HG03521 (cell line): ENCODE measurements at regions not wholly inside any gene's neighbourhood (a gene's known extent, or its start where the extent isn't known, plus 50 kb on each side); places are given as distances from the start of the nearest gene placed in this dataset.

Experiments
- ATAC-seq: cut with Tn5 transposase; IDR thresholded peaks from one replicate; pipeline ENCODE4 v1.9.1; 2021; ENCODE audit warnings: mild to moderate bottlenecking, moderate library complexity; ENCODE audit not compliant: unreplicated experiment

- no peak for ATAC-seq
Measured at GRCh38 chr2:193712912-193713311, 1518.2 kb upstream of the TMEFF2 start.

- no peak for ATAC-seq
Measured at GRCh38 chr2:193703411-193703810, 1508.7 kb upstream of the TMEFF2 start.

- ATAC-seq = no peak
Measured at GRCh38 chr2:193701484-193701883, 1506.8 kb upstream of the TMEFF2 start.

GRCh38 chr2:193695367-193695766, 1500.6 kb upstream of the TMEFF2 start:
- no peak for ATAC-seq

- no peak for ATAC-seq
Measured at GRCh38 chr2:193693758-193694157, 1499.0 kb upstream of the TMEFF2 start.

- no peak for ATAC-seq
Measured at GRCh38 chr2:193690572-193690971, 1495.8 kb upstream of the TMEFF2 start.

- ATAC-seq = no peak
Measured at GRCh38 chr2:193687195-193687594, 1492.5 kb upstream of the TMEFF2 start.

GRCh38 chr2:193679847-193680246, 1485.1 kb upstream of the TMEFF2 start:
- no peak for ATAC-seq

- ATAC-seq = no peak
Measured at GRCh38 chr2:193670478-193670877, 1475.7 kb upstream of the TMEFF2 start.

GRCh38 chr2:193668557-193669323, 1474.0 kb upstream of the TMEFF2 start:
- ATAC-seq = peak; percentile 59

GRCh38 chr2:193627927-193628272, 1433.2 kb upstream of the TMEFF2 start:
- ATAC-seq = no peak

GRCh38 chr2:193627187-193627926, 1432.6 kb upstream of the TMEFF2 start:
- ATAC-seq = no peak

GRCh38 chr2:193608451-193608850, 1413.7 kb upstream of the TMEFF2 start:
- ATAC-seq = no peak

GRCh38 chr2:193590831-193591230, 1396.1 kb upstream of the TMEFF2 start:
- no peak for ATAC-seq

- ATAC-seq = peak; percentile 84
Measured at GRCh38 chr2:193584522-193584938, 1389.8 kb upstream of the TMEFF2 start.

GRCh38 chr2:193583638-193584400, 1389.1 kb upstream of the TMEFF2 start:
- no peak for ATAC-seq

- no peak for ATAC-seq
Measured at GRCh38 chr2:193581807-193582206, 1387.1 kb upstream of the TMEFF2 start.

GRCh38 chr2:193580176-193580950, 1385.6 kb upstream of the TMEFF2 start:
- ATAC-seq = no peak

- no peak for ATAC-seq
Measured at GRCh38 chr2:193566886-193567285, 1372.2 kb upstream of the TMEFF2 start.

- ATAC-seq = no peak
Measured at GRCh38 chr2:193566276-193566675, 1371.5 kb upstream of the TMEFF2 start.

GRCh38 chr2:193562031-193562430, 1367.3 kb upstream of the TMEFF2 start:
- ATAC-seq = no peak
